Amniotic epithelial cell (primary cell): ENCODE measurements at regions not wholly inside any gene's neighbourhood (a gene's known extent, or its start where the extent isn't known, plus 50 kb on each side); places are given as distances from the start of the nearest gene placed in this dataset.
"Not testable (repeated sequence)": the region's sequence is repeated elsewhere in the genome, so short reads cannot be mapped to it uniquely, and the experiment has no call there.

Experiments used
- DNase-seq: peaks from one replicate; pipeline ENCODE4 v3.0.0-alpha.2; 2010; ENCODE audit warnings: low read depth

DNA sequence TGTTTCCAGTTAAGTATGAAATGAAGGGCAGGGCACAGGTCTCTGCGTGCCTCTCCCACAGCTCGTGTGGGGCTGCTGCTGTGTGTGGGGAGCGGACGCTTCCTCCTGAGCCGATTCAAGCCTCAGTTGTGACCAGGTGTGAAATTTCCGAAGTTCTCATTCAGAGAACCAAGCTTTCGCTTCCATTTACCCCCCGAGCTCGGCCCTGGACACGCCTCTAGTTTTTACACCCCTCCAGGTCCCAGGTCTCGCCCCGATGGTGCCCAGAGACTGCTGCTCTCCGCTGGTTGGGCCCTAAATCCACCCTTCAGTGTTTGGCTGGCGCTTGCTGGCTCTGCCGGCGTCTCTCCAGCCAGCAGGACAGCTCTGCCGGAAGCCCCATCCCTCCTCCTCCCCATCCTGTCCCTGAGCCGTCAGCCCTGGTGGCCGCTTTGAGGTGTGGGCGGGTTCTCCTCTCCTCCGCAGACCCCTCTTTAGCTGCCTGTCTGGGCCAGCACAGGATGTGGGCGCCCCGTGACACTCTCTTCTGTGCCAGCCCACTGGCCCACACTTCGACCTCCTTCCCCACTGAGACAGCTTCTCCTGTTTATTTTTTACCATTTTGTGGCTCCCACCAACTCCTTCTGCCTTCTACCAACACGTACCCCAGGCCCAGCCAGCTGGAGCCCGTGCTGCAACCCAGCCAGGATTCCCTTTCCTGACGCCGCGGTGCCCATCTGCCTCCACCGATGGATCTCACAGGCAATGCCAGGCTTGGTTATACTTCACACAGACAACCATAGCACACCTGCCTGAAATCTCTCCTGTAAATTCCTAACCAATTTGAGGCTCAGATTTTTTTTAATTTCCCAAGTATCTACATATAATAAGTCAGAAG lies 142.8 kb downstream of the DLL1 start:
- DNase-seq = no peak

DNA sequence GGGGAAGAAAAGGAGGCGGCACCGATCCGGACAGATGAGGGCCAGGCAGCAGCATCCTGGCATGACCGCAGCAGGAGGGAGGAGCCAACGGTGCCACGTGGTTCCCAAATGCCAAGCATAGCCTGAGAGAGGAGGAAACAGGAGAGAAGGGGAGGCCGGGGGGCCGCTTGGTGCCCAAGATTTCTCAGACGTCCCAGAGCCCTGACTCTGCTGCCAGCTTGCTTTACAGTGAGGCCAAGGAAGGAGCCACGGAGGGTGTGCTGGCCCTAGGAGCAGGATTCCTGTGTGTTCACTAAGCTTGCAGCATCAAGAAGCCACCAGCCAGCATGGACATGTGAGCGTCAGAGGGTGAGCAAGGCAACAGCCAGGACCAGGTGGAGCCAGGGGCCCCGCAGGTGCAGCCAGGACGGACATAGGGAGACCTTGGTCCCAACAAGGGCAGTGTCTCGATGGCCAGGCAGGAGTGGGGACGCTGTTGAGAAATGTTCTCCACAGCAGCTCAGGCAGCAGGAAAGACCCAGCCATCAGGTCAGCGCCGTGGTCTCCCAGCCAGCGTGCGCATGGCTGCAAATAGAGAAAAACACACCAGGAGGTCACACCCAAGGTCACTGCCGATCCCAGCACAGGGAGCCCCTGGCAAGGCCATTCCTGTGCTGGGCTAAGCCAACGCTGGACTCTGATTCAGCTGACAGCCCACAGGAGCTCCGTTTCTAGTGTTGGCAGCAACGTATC lies 143.7 kb downstream of the DLL1 start:
- no peak for DNase-seq

GRCh38 chr6:170146640-170147039 lies 144.2 kb downstream of the DLL1 start:
- no peak for DNase-seq

GRCh38 chr6:170146131-170146530 lies 144.7 kb downstream of the DLL1 start:
- not testable (repeated sequence) for DNase-seq

- not testable (repeated sequence) for DNase-seq
Observed at GRCh38 chr6:170145716-170146115, 145.2 kb downstream of the DLL1 start.

DNA sequence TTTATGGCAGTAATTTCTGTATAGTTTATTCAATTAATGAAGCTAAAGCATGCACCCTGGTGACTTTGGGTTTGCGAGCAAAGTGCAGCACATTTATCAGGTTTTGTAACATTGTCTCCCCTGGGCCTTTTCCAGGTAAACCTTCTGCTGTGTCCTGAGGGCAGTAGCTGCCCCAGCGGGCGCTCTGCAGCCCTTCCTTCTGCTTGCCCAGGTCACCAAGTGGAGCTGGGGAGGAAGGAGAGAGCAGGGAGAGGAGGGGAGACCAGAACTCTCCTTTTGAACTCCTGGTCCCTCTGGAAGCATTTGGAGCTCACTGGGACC lies 145.6 kb downstream of the DLL1 start:
- DNase-seq = no peak

- DNase-seq = no peak
Observed at GRCh38 chr6:170144571-170145271, 146.2 kb downstream of the DLL1 start.

DNA sequence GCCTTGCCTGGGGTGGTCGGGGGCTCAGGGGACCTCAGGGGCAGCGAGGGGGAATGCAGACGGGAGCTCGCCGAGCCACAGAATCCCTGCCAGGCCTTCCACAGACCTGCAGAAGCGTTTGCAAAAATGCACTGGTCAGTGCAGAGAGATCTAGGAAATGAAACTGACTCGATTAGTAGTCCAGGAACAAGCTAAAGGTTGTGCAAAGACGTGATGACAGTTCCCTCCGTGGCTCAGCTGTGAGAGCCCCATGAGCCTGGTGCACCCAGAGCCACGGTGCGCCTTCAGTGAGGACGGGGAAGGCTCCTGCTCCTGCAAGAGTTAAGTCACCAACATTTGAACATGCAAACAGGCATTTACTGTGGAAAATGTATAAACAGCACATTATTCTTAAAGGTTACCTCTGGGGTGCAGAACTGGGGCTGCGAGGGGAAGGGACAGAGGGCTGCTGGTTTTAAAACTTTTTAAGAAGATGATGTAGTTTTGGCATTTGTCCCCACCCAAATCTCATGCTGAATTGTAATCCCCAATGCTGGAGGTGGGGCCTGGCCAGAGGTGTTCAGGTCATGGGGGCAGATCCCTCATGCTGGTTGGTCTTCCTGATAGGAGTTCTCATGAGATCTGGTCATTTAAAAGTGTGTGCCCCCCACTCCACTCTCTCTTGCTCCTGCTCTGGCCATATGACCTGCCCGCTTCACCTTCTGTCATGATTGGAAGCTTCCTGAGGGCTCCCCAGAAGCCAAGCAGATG lies 147.3 kb downstream of the DLL1 start:
- DNase-seq = no peak

DNA sequence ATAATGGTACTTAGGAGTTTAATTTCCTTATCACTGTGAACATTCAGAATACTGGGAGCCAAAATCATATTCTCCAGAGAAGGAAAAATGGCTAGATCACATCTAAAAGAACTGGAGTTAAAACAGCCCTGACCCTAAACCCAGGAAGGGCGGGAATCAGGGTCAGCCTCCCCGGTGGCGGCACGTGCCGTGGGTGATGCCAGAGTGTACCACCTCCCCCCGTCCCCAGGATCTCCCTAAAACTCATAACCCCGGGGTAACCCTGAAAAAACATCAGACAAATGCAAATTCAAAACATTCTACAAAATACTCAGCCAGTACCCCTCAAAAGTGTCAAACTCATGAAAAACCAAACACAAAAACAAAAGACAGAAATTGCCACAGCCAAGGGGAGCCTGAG lies 148.3 kb downstream of the DLL1 start:
- DNase-seq = no peak

DNA sequence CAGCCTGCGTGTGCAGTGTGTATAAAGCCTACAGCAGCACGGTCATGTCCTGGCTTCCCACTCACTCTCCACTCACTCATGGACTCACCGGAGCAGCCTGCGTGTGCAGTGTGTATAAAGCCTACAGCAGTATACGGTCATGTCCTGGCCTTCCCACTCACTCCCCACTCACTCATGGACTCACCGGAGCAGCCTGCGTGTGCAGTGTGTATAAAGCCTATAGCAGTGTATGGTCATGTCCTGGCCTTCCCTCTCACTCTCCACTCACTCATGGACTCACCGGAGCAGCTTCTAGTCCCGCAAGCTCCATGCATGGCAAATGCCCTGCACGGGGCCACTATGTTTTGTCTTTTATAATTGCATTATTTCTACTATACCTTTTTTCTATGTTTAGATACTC lies 149.8 kb downstream of the DLL1 start:
- DNase-seq = not testable (repeated sequence)

GRCh38 chr6:170140129-170140528 lies 150.7 kb downstream of the DLL1 start:
- no peak for DNase-seq

DNA sequence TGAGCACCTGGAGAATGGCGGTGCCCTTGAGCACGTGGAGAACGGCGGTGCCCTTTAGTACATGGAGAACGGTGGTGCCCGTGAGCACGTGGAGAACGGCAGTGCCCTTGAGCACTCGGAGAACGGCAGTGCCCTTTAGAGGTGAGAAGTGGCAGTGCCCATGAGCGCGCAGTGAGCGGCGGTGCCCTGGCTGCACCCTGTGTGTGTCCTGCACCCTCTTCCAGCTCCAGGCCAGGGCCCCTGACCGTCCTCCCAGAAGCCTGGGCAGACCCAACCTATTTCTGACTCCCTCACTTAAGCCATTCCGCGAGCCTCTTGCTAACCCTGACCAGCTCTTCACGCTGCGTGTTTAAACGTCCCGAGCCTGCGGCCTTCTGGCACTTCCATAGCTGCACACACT lies 151.3 kb downstream of the DLL1 start:
- no peak for DNase-seq

- DNase-seq = not testable (repeated sequence)
Observed at GRCh38 chr6:170139046-170139445, 151.8 kb downstream of the DLL1 start.

DNA sequence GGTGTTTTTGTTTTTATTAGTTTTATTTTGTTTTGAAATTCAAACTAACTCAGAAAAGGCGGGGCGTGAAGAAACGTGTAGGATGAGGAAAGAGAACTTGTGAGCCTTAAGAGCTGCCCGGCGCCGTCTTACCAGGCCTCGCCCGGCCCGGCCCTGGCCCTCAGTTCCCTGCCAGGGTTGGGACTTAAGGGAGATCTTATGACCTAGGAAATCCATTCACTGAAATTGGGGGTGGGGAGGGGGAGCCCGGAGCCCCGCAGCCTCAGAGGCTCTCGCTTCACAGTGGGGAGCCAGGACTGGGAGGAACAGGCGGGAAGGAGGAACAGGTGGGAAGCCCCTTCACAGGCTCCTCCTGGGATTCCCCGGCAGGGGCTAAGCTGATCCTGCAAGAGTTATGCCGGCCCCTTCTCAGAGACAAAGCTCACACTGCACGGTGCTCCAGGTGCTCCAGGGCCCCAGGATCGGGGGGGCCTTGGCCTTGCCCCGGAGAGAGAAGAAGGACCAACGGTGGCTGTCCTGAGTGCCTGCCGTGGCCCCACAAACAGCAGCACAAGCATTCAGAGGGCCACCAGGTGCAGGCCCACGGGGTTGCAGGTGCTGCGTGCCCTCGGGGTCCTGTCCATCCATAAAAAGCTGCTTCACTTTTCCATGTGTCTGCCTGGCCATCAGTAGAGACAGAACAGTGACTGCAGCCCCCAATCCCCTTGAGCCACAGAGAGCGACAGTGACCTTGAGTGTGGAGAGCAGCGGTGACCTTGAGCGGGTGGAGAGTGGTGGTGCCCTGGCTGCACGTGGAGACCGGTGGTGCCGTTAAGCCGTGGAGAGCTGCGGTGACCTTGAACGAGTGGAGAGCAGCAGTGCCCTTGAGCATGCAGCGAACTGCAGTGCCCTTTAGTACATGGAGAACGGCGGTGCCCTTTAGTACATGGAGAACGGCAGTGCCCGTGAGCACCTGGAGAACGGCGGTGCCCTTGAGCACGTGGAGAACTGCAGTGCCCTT lies 152.7 kb downstream of the DLL1 start:
- no peak for DNase-seq

DNA sequence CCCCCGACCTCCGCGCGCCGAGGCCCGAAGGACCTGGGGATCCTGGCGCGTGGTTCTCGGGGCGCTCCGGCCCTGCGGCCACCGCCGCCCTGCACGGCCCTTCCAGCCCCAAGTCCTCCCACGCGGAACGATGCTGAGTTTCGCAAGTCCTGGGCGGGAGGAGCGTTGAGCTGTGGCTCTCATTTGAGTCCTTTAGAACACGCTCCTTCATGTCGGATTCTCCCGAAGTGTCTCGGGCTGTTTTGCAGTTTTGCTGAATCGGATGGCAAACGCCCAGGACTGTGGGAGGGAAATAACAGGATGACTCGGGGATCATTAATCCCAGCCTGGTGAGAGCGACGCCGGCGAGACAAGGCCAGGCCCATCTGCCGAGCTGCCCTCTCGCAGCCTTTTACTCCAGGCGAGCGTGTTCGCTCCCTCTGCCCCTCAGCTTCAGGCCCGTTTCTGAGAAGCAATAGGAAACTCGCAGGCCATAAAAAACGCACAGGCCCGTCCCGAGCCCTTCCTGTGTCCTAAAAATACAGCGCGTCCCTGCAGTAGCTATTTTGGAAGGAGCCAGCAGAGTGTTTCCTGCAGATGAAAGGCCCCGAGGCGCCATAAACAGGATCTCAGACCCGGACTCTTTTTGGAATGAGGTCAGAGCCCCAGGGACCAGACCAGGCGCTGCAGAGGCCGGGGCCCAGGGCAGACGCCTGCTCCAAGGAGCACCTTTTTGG lies 153.5 kb downstream of the DLL1 start:
- DNase-seq = no peak

- DNase-seq = no peak
Observed at GRCh38 chr6:170136541-170137175, 154.2 kb downstream of the DLL1 start.

- DNase-seq = no peak
Observed at GRCh38 chr6:170135821-170136471, 154.9 kb downstream of the DLL1 start.

- no peak for DNase-seq
Observed at GRCh38 chr6:170135461-170135820, 155.4 kb downstream of the DLL1 start.
